ENCODE measurements at regions not wholly inside any gene's neighbourhood (a gene's known extent, or its start where the extent isn't known, plus 50 kb on each side); places are given as distances from the start of the nearest gene placed in this dataset.

DNA sequence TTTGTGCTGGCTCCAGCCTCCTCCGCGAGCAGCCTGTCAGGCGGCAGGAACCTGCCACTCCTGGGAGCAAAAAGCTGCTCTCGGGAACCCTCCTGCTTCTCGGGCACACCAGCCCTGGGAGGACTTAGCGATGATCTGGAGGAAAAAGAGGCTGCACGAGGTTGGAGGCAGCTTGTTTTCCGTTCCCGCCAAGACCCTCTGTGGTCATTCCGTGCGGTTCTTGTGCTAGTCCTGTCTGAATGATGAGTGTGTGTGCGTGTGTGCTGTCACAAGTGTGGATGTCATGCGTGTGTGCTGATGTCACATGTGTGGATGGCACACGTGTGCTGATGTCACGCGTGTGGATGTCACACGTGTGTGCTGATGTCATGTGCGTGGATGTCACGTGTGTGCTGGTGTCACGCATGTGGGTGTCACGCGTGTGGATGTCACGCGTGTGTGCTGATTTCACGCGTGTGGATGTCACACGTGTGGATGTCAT is 150.0 kb downstream of the NPIPB11 start:
- TF ChIP-seq POLR2AphosphoS5 (IDR thresholded peaks at IDR 0.05; ENCODE audit: low read depth, low read length) (no peak), POLR2A (IDR thresholded peaks at IDR 0.05; ENCODE audit: low read depth, low read length) (no peak)

All from GM12891 (cell line).